ENCODE measurements at regions not wholly inside any gene's neighbourhood (a gene's known extent, or its start where the extent isn't known, plus 50 kb on each side); places are given as distances from the start of the nearest gene placed in this dataset.

DNA sequence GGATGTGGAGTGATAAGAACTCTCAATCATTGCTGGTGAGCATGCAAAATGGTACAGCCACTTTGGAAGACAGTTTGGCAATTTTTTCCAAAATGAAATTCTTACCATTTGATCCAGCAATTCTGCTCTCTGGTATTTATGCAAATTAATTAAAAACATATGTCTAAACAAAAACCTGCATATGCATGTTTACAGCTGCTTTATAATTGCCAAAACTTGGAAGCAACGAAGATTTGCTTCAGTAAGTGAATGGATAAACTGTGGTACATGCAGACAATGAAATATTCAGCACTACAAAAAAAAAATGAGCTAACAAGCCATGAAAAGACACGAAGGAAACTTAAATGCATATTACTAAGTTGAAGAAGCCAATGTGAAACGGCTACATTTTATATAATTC lies 55.5 kb upstream of the SMLR1 start:
- H3K4me1 ChIP-seq (ENCODE audit: control insufficient read depth, extremely low read depth, insufficient read depth, low read length), result no peaks in the 10 kb centered on the region
- no peak overlapping the region for H3K4me3 ChIP-seq (replicated peaks in 1 of 3; ENCODE audit: insufficient read depth in 1 of 3, low read depth in 1 of 3, low read length in 3 of 3)
- no peaks in the 10 kb centered on the region for H4K20me1 ChIP-seq (replicated peaks; ENCODE audit: control insufficient read depth, extremely low read depth, insufficient read depth, low read length)
- dilution Hi-C loops (cut with MboI; ENCODE audit: extremely low pct_ligation_motif_present, low sequenced_read_pairs), result no loop called here
- no peak overlapping the region for H2AFZ ChIP-seq (ENCODE audit: low read depth, low read length)
- H3K4me2 ChIP-seq (ENCODE audit: insufficient read depth, low read length), result no peak overlapping the region
- intact Hi-C loops (cut with micrococcal nuclease), result no loop called here
- H3K27ac ChIP-seq (ENCODE audit: insufficient read depth, low read depth, low read length), result no peak overlapping the region
- no peaks in the 10 kb centered on the region for H3K9me3 ChIP-seq (replicated peaks; ENCODE audit: control insufficient read depth, insufficient read depth, low read length)
- ChIA-PET POLR2A (no interaction called here), CTCF (interaction anchor here (1.1 to 1.5 kb wide), 3 partner anchors 8 to 29 kb away, joined by 3 to 4 read pairs (median 3); no protein-coding TSS in a partner anchor)
- no peaks in the 10 kb centered on the region for H3K36me3 ChIP-seq (ENCODE audit: control insufficient read depth in 2 of 2, extremely low read depth in 1 of 2, insufficient read depth in 2 of 2, low read length in 2 of 2)
- no peaks in the 10 kb centered on the region for H3K79me2 ChIP-seq (ENCODE audit: control insufficient read depth, insufficient read depth, low read length)
- DNase-seq (ENCODE audit: low read depth, low spot score) (no peak), FAIRE-seq (no peak)
- peaks cover 2 to 6% of the 10 kb centered on the region in 2 experiments for H3K27me3 ChIP-seq (ENCODE audit: control insufficient read depth in 2 of 2, insufficient read depth in 2 of 2, low read length in 2 of 2)
- TF ChIP-seq POLR2A (IDR thresholded peaks at IDR 0.05; ENCODE audit: low read depth, low read length) (no peak), FOS (IDR thresholded peaks at IDR 0.05; ENCODE audit: borderline replicate concordance, insufficient read depth, low read length) (no peak), MYC (IDR thresholded peaks at IDR 0.05; ENCODE audit: low read depth, low read length) (no peak), GATA2 (IDR thresholded peaks at IDR 0.05; ENCODE audit: insufficient read depth, insufficient read length, low read depth, low read length) (no peak), POLR2AphosphoS5 (IDR thresholded peaks at IDR 0.05; ENCODE audit: insufficient read depth, low read depth, low read length) (no peak), EZH2 (IDR thresholded peaks at IDR 0.05; ENCODE audit: borderline replicate concordance, low read depth, low read length, severe bottlenecking) (no peak), JUN (IDR thresholded peaks at IDR 0.05; ENCODE audit: borderline replicate concordance, insufficient read depth, insufficient read length, low read depth) (no peak)
- TF ChIP-seq, protein P1, sequence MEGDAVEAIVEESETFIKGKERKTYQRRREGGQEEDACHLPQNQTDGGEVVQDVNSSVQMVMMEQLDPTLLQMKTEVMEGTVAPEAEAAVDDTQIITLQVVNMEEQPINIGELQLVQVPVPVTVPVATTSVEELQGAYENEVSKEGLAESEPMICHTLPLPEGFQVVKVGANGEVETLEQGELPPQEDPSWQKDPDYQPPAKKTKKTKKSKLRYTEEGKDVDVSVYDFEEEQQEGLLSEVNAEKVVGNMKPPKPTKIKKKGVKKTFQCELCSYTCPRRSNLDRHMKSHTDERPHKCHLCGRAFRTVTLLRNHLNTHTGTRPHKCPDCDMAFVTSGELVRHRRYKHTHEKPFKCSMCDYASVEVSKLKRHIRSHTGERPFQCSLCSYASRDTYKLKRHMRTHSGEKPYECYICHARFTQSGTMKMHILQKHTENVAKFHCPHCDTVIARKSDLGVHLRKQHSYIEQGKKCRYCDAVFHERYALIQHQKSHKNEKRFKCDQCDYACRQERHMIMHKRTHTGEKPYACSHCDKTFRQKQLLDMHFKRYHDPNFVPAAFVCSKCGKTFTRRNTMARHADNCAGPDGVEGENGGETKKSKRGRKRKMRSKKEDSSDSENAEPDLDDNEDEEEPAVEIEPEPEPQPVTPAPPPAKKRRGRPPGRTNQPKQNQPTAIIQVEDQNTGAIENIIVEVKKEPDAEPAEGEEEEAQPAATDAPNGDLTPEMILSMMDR (IDR thresholded peaks at IDR 0.05; ENCODE audit: extremely low read depth in 1 of 2, insufficient read depth in 1 of 2, low read depth in 1 of 2, low read length in 2 of 2), result no peak
- TF ChIP-seq, protein P2, sequence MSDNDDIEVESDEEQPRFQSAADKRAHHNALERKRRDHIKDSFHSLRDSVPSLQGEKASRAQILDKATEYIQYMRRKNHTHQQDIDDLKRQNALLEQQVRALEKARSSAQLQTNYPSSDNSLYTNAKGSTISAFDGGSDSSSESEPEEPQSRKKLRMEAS (IDR thresholded peaks at IDR 0.05; ENCODE audit: insufficient read depth, insufficient read length), result no peak
- H3K9ac ChIP-seq (replicated peaks; ENCODE audit: extremely low read depth, insufficient read depth, low read length), result no peak overlapping the region
- H3K9me1 ChIP-seq (replicated peaks; ENCODE audit: control insufficient read depth, extremely low read depth, insufficient read depth, low read length), result no peaks in the 10 kb centered on the region
- no TSS peak for BruUV-seq (replicated peaks)

Measured in endothelial cell of umbilical vein (primary cell).